ENCODE measurements at regions not wholly inside any gene's neighbourhood (a gene's known extent, or its start where the extent isn't known, plus 50 kb on each side); places are given as distances from the start of the nearest gene placed in this dataset.

- no peak for TF ChIP-seq CTCF (conservative IDR thresholded peaks at IDR 0.05; ENCODE audit: low read depth, low read length)
- DNase-seq (ENCODE audit: low read depth), result no peak
- H3K4me3 ChIP-seq (ENCODE audit: low read depth, low read length), result no peak overlapping the region
Observed at GRCh38 chr10:123257904-123258456, 103.8 kb downstream of the BUB3 start.

- no peak for TF ChIP-seq CTCF (conservative IDR thresholded peaks at IDR 0.05; ENCODE audit: low read depth, low read length)
- no peak for DNase-seq (ENCODE audit: low read depth)
- no peak overlapping the region for H3K4me3 ChIP-seq (ENCODE audit: low read depth, low read length)
Observed at GRCh38 chr10:123259081-123259480, 104.9 kb downstream of the BUB3 start.

- no peak for TF ChIP-seq CTCF (conservative IDR thresholded peaks at IDR 0.05; ENCODE audit: low read depth, low read length)
- H3K4me3 ChIP-seq (ENCODE audit: low read depth, low read length), result no peak overlapping the region
- no peak for DNase-seq (ENCODE audit: low read depth)
Observed at GRCh38 chr10:123259791-123260190, 105.6 kb downstream of the BUB3 start.

GRCh38 chr10:123262456-123262855 is 108.3 kb downstream of the BUB3 start:
- no peak overlapping the region for H3K4me3 ChIP-seq (ENCODE audit: low read depth, low read length)
- no peak for TF ChIP-seq CTCF (conservative IDR thresholded peaks at IDR 0.05; ENCODE audit: low read depth, low read length)
- DNase-seq (ENCODE audit: low read depth), result no peak

GRCh38 chr10:123266971-123267370 is 112.8 kb downstream of the BUB3 start:
- DNase-seq (ENCODE audit: low read depth), result no peak
- no peak for TF ChIP-seq CTCF (conservative IDR thresholded peaks at IDR 0.05; ENCODE audit: low read depth, low read length)
- H3K4me3 ChIP-seq (ENCODE audit: low read depth, low read length), result no peak overlapping the region

GRCh38 chr10:123269017-123269552 is 114.9 kb downstream of the BUB3 start:
- TF ChIP-seq CTCF (conservative IDR thresholded peaks at IDR 0.05; ENCODE audit: low read depth, low read length), result no peak
- no peak overlapping the region for H3K4me3 ChIP-seq (ENCODE audit: low read depth, low read length)
- DNase-seq (ENCODE audit: low read depth), result no peak

GRCh38 chr10:123269675-123270074 is 115.5 kb downstream of the BUB3 start:
- no peak for DNase-seq (ENCODE audit: low read depth)
- no peak for TF ChIP-seq CTCF (conservative IDR thresholded peaks at IDR 0.05; ENCODE audit: low read depth, low read length)

More at GRCh38 chr10:123269675-123270074, 115.5 kb downstream of the BUB3 start:
- H3K4me3 ChIP-seq (ENCODE audit: low read depth, low read length), result no peak overlapping the region

Measured in epithelial cell of proximal tubule (primary cell).